NT2/D1 (cell line): ENCODE measurements at regions not wholly inside any gene's neighbourhood (a gene's known extent, or its start where the extent isn't known, plus 50 kb on each side); places are given as distances from the start of the nearest gene placed in this dataset.
"Not testable (repeated sequence)": the region's sequence is repeated elsewhere in the genome, so short reads cannot be mapped to it uniquely, and the experiment has no call there.

ENCODE experiments used
- SUZ12 ChIP-seq: IDR thresholded peaks from 2 replicates; pipeline ENCODE4 v1.6.1; 2011; ENCODE audit not compliant: insufficient read length, insufficient read depth; ENCODE audit errors: extremely low read depth
- YY1 ChIP-seq: IDR thresholded peaks from 2 replicates; pipeline ENCODE4 v1.6.1; 2011; ENCODE audit not compliant: insufficient read length, insufficient read depth
- ZNF274 ChIP-seq: IDR thresholded peaks from 2 replicates; pipeline ENCODE4 v1.6.1; 2011; ENCODE audit warnings: mild to moderate bottlenecking, low read depth, low read length

DNA sequence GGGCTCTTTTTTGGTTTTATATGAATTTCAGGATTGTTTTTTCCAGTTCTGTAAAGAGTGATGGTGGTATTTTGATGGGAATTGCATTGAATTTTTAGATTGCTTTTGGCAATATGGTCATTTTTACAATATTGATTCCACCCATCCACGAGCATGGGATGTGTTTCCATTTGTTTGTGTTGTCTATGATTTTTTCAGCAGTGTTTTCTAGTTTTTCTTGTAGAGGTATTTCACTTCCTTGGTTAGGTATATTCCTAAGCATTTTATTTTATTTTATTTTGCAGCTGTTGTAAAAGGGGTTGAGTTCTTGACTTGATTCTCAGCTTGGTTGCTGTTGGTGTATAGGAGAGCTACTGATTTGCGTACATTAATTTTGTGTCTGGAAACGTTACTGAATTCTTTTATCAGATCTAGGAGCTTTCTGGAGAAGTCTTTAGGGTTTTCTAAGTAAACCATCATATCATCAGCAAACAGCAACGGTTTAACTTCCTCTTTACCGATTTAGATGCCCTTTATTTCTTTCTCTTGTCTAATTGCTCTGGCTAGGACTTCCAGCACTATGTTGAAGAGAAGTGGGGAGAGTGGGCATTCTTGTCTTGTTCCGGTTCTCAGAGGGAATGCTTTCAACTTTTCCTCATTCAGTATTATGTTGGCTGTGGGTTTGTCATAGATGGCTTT is 69.4 kb upstream of the GNG12 start:
- TF ChIP-seq SUZ12, YY1, ZNF274: not testable (repeated sequence)
